ENCODE measurements at regions not wholly inside any gene's neighbourhood (a gene's known extent, or its start where the extent isn't known, plus 50 kb on each side); places are given as distances from the start of the nearest gene placed in this dataset.

GRCh38 chr3:23086831-23087230 lies 116.3 kb upstream of the UBE2E2 start:
- DNase-seq (ENCODE audit: low read depth in 2 of 2): no peak

- DNase-seq (ENCODE audit: low read depth in 2 of 2): no peak
Measured at GRCh38 chr3:23094412-23094811, 108.7 kb upstream of the UBE2E2 start.

- peak; percentile 73 to 86 for DNase-seq (ENCODE audit: low read depth in 2 of 2)
Measured at GRCh38 chr3:23094890-23095462, 108.2 kb upstream of the UBE2E2 start.

- DNase-seq (ENCODE audit: low read depth in 2 of 2): no peak
Measured at GRCh38 chr3:23096041-23096440, 107.1 kb upstream of the UBE2E2 start.

- DNase-seq (ENCODE audit: low read depth in 2 of 2): no peak
Measured at GRCh38 chr3:23099021-23099420, 104.1 kb upstream of the UBE2E2 start.

- peak; percentile 12 to 51 for DNase-seq (ENCODE audit: low read depth in 2 of 2)
Measured at GRCh38 chr3:23099677-23100076, 103.5 kb upstream of the UBE2E2 start.

GRCh38 chr3:23100106-23100505 lies 103.0 kb upstream of the UBE2E2 start:
- peak in 1 of 2 donors; percentile 17 for DNase-seq (ENCODE audit: low read depth in 2 of 2)

- DNase-seq (ENCODE audit: low read depth in 2 of 2): no peak
Measured at GRCh38 chr3:23103764-23104163, 99.4 kb upstream of the UBE2E2 start.

GRCh38 chr3:23105048-23105447 lies 98.1 kb upstream of the UBE2E2 start:
- peak; percentile 4 to 51 for DNase-seq (ENCODE audit: low read depth in 2 of 2)

GRCh38 chr3:23106666-23107065 lies 96.5 kb upstream of the UBE2E2 start:
- no peak for DNase-seq (ENCODE audit: low read depth in 2 of 2)

GRCh38 chr3:23107221-23107620 lies 95.9 kb upstream of the UBE2E2 start:
- no peak for DNase-seq (ENCODE audit: low read depth in 2 of 2)

GRCh38 chr3:23108451-23109057 lies 94.6 kb upstream of the UBE2E2 start:
- DNase-seq (ENCODE audit: low read depth in 2 of 2): no peak

- no peak for DNase-seq (ENCODE audit: low read depth in 2 of 2)
Measured at GRCh38 chr3:23111286-23111685, 91.8 kb upstream of the UBE2E2 start.

- DNase-seq (ENCODE audit: low read depth in 2 of 2): no peak
Measured at GRCh38 chr3:23111797-23112196, 91.3 kb upstream of the UBE2E2 start.

GRCh38 chr3:23112491-23112890 lies 90.6 kb upstream of the UBE2E2 start:
- DNase-seq (ENCODE audit: low read depth in 2 of 2): no peak

- DNase-seq (ENCODE audit: low read depth in 2 of 2): no peak
Measured at GRCh38 chr3:23113455-23114171, 89.5 kb upstream of the UBE2E2 start.

- no peak for DNase-seq (ENCODE audit: low read depth in 2 of 2)
Measured at GRCh38 chr3:23114432-23114831, 88.7 kb upstream of the UBE2E2 start.

- no peak for DNase-seq (ENCODE audit: low read depth in 2 of 2)
Measured at GRCh38 chr3:23115171-23115877, 87.8 kb upstream of the UBE2E2 start.

GRCh38 chr3:23116081-23116837 lies 86.9 kb upstream of the UBE2E2 start:
- DNase-seq (ENCODE audit: low read depth in 2 of 2): no peak

- DNase-seq (ENCODE audit: low read depth in 2 of 2): no peak
Measured at GRCh38 chr3:23117856-23118255, 85.3 kb upstream of the UBE2E2 start.

- DNase-seq (ENCODE audit: low read depth in 2 of 2): no peak
Measured at GRCh38 chr3:23127196-23127595, 75.9 kb upstream of the UBE2E2 start.

- no peak for DNase-seq (ENCODE audit: low read depth in 2 of 2)
Measured at GRCh38 chr3:23128655-23129054, 74.5 kb upstream of the UBE2E2 start.
